HG03045 (cell line): ENCODE measurements at regions not wholly inside any gene's neighbourhood (a gene's known extent, or its start where the extent isn't known, plus 50 kb on each side); places are given as distances from the start of the nearest gene placed in this dataset.
"Not testable (repeated sequence)": the region's sequence is repeated elsewhere in the genome, so short reads cannot be mapped to it uniquely, and the experiment has no call there.

Experiments
- ATAC-seq: cut with Tn5 transposase; IDR thresholded peaks from one replicate; pipeline ENCODE4 v1.9.1; 2021; ENCODE audit warnings: mild to moderate bottlenecking, moderate library complexity; ENCODE audit not compliant: unreplicated experiment

GRCh38 chr10:80938903-80939302, 401.2 kb downstream of the SH2D4B start:
- no peak for ATAC-seq

GRCh38 chr10:80945264-80945880, 407.7 kb downstream of the SH2D4B start:
- ATAC-seq = no peak

GRCh38 chr10:80946073-80946472, 408.4 kb downstream of the SH2D4B start:
- ATAC-seq = no peak

GRCh38 chr10:80946957-80947726, 409.4 kb downstream of the SH2D4B start:
- no peak for ATAC-seq

- ATAC-seq = no peak
These were observed 412.1 kb downstream of the SH2D4B start for GRCh38 chr10:80949785-80950184.

- no peak for ATAC-seq
These were observed 414.7 kb downstream of the SH2D4B start for GRCh38 chr10:80952436-80952835.

- no peak for ATAC-seq
These were observed 419.5 kb downstream of the SH2D4B start for GRCh38 chr10:80957161-80957560.

- ATAC-seq = no peak
These were observed 426.5 kb downstream of the SH2D4B start for GRCh38 chr10:80964179-80964578.

GRCh38 chr10:80964955-80965614, 427.4 kb downstream of the SH2D4B start:
- ATAC-seq = no peak

GRCh38 chr10:80966326-80966986, 428.8 kb downstream of the SH2D4B start:
- no peak for ATAC-seq

- ATAC-seq = not testable (repeated sequence)
These were observed 429.7 kb downstream of the SH2D4B start for GRCh38 chr10:80967357-80967756.

GRCh38 chr10:80968903-80969302, 431.2 kb downstream of the SH2D4B start:
- ATAC-seq = no peak

- ATAC-seq = no peak
These were observed 433.8 kb downstream of the SH2D4B start for GRCh38 chr10:80971461-80971860.

- ATAC-seq = no peak
These were observed 439.0 kb downstream of the SH2D4B start for GRCh38 chr10:80976658-80977057.

GRCh38 chr10:80985102-80985501, 447.4 kb downstream of the SH2D4B start:
- no peak for ATAC-seq

GRCh38 chr10:80986596-80986995, 448.9 kb downstream of the SH2D4B start:
- no peak for ATAC-seq

- ATAC-seq = no peak
These were observed 451.1 kb downstream of the SH2D4B start for GRCh38 chr10:80988755-80989154.

- no peak for ATAC-seq
These were observed 459.0 kb downstream of the SH2D4B start for GRCh38 chr10:80996615-80997193.

- no peak for ATAC-seq
These were observed 463.1 kb downstream of the SH2D4B start for GRCh38 chr10:81000781-81001180.

GRCh38 chr10:81002382-81002781, 464.7 kb downstream of the SH2D4B start:
- no peak for ATAC-seq

GRCh38 chr10:81007872-81008271, 470.2 kb downstream of the SH2D4B start:
- no peak for ATAC-seq
